CD4-positive, alpha-beta T cell (primary cell): ENCODE measurements at regions not wholly inside any gene's neighbourhood (a gene's known extent, or its start where the extent isn't known, plus 50 kb on each side); places are given as distances from the start of the nearest gene placed in this dataset.

Experiments used
- ATAC-seq: fragments of 200-7000 bp; cut with Tn5 transposase; one replicate; pipeline ENCODE4 v1.10.0; 2022; ENCODE audit warnings: mild to moderate bottlenecking; ENCODE audit not compliant: poor library complexity
- CTCF ChIA-PET: fragments of 350-600 bp; sonication (Branson Sonifier 250); formaldehyde crosslinking; loops from one replicate; lab custom pipeline; 2021; ENCODE audit warnings: antibody characterized with exemption, inconsistent platforms; lab: Charles Lee
- POLR2A ChIA-PET: fragments of 350-600 bp; sonication (Branson Sonifier 250); formaldehyde crosslinking; loops from one replicate; lab custom pipeline; 2021; ENCODE audit warnings: antibody characterized with exemption, inconsistent platforms; lab: Charles Lee
- DNase-seq, 14 experiments: peaks; one replicate each; pipeline ENCODE4 v3.0.0-alpha.2; 2013 to 2020; ENCODE audit warnings: mixed read lengths in 2 of 14
- H3K27ac ChIP-seq, 2 donors: one replicate each; pipeline versions ENCODE4 v1.5.1 to v1.7.0; 2013; ENCODE audit warnings: low read length in 2 of 2, low read depth in 1 of 2, mild to moderate bottlenecking in 1 of 2
- H3K27me3 ChIP-seq, 2 experiments: 1 replicate in 1 of 2; 2 replicates in 1 of 2; pipeline versions ENCODE4 v1.6.1 to v1.7.0; 2013; ENCODE audit warnings: low read length in 2 of 2, control low read depth in 1 of 2, mild to moderate bottlenecking in 1 of 2, moderate library complexity in 1 of 2; ENCODE audit not compliant: insufficient read depth in 2 of 2, control insufficient read depth in 1 of 2
- H3K36me3 ChIP-seq: one replicate; pipeline ENCODE4 v1.6.1; 2013; ENCODE audit warnings: low read length, control low read depth; ENCODE audit not compliant: insufficient read depth
- H3K4me1 ChIP-seq: one replicate; pipeline ENCODE4 v1.6.1; 2013; ENCODE audit warnings: low read length, control low read depth; ENCODE audit not compliant: insufficient read depth
- H3K4me3 ChIP-seq: one replicate; pipeline ENCODE4 v1.5.1; 2013; ENCODE audit warnings: mild to moderate bottlenecking, low read length, moderate library complexity
- H3K9me3 ChIP-seq, 2 experiments: 1 replicate in 1 of 2; 2 replicates in 1 of 2; pipeline versions ENCODE4 v1.6.1 to v1.7.0; 2013; ENCODE audit warnings: low read length in 2 of 2, mild to moderate bottlenecking in 2 of 2, control low read depth in 1 of 2, moderate library complexity in 1 of 2; ENCODE audit not compliant: control insufficient read depth in 1 of 2, insufficient read depth in 1 of 2
- H3K27ac Mint-ChIP-seq: one replicate; pipeline ENCODE4 v1.8.0; 2020; ENCODE audit warnings: mixed read lengths
- H3K27me3 Mint-ChIP-seq: one replicate; pipeline ENCODE4 v1.8.0; 2021; ENCODE audit warnings: mixed read lengths
- H3K36me3 Mint-ChIP-seq: one replicate; pipeline ENCODE4 v1.8.0; 2021; ENCODE audit warnings: low read depth, mixed read lengths
- H3K4me1 Mint-ChIP-seq: one replicate; pipeline ENCODE4 v1.8.0; 2021; ENCODE audit warnings: low read depth, mixed read lengths
- H3K4me3 Mint-ChIP-seq: one replicate; pipeline ENCODE4 v1.8.0; 2020; ENCODE audit warnings: mild to moderate bottlenecking, mixed read lengths
- H3K9me3 Mint-ChIP-seq: one replicate; pipeline ENCODE4 v1.8.0; 2020; ENCODE audit warnings: mixed read lengths
- CTCF ChIP-seq: fragments of 200-600 bp; IDR thresholded peaks from one replicate; pipeline ENCODE4 v1.8.0; 2022; ENCODE audit warnings: antibody characterized with exemption, mild to moderate bottlenecking
- intact Hi-C, 2 experiments: fragments of 100-400 bp; cut with DNase I in 1 of 2; cut with micrococcal nuclease in 1 of 2; formaldehyde crosslinking; loops; one replicate each; pipeline versions ENCODE4 v1.15.1 to v1.9.0; 2023 to 2025; cut with DNase I, micrococcal nuclease

- intact Hi-C loops, result no loop called here
- ATAC-seq (no peak), DNase-seq (no peak)
- Histone ChIP-seq H3K27me3 (no peaks in the 10 kb centered on the region), H3K27ac (no peak overlapping the region), H3K9me3 (no peaks in the 10 kb centered on the region), H3K4me1 (no peaks in the 10 kb centered on the region), H3K36me3 (no peaks in the 10 kb centered on the region), H3K4me3 (no peak overlapping the region)
- ChIA-PET POLR2A (no interaction called here), CTCF (no interaction called here)
- Mint-ChIP-seq H3K9me3 (peaks cover 7% of the 10 kb centered on the region), H3K36me3 (no peaks in the 10 kb centered on the region), H3K4me3 (no peak overlapping the region), H3K27ac (no peak overlapping the region), H3K4me1 (no peaks in the 10 kb centered on the region), H3K27me3 (no peaks in the 10 kb centered on the region)
- TF ChIP-seq CTCF, result no peak
Measured at GRCh38 chr21:19692231-19692630, 1288.6 kb upstream of the TMPRSS15 start.

GRCh38 chr21:19695796-19696195 is 1292.2 kb upstream of the TMPRSS15 start:
- Histone ChIP-seq H3K9me3 (no peaks in the 10 kb centered on the region), H3K4me3 (no peak overlapping the region), H3K27ac (no peak overlapping the region), H3K4me1 (no peaks in the 10 kb centered on the region), H3K27me3 (no peaks in the 10 kb centered on the region), H3K36me3 (no peaks in the 10 kb centered on the region)
- no peak for TF ChIP-seq CTCF
- DNase-seq, result no peak
- Mint-ChIP-seq H3K27ac (no peak overlapping the region), H3K36me3 (no peaks in the 10 kb centered on the region), H3K4me1 (no peaks in the 10 kb centered on the region), H3K4me3 (no peak overlapping the region), H3K27me3 (no peaks in the 10 kb centered on the region), H3K9me3 (peaks cover 8% of the 10 kb centered on the region)
- no peak for ATAC-seq
- intact Hi-C loops, result no loop called here
- ChIA-PET CTCF (no interaction called here), POLR2A (no interaction called here)

- ATAC-seq, result no peak
- Histone ChIP-seq H3K4me3 (no peak overlapping the region), H3K9me3 (no peaks in the 10 kb centered on the region), H3K27me3 (no peaks in the 10 kb centered on the region), H3K27ac (no peak overlapping the region), H3K36me3 (no peaks in the 10 kb centered on the region), H3K4me1 (no peaks in the 10 kb centered on the region)
- intact Hi-C loops, result no loop called here
- H3K9me3 Mint-ChIP-seq, result peaks cover 16% of the 10 kb centered on the region
- no peaks in the 10 kb centered on the region for H3K27me3 Mint-ChIP-seq
- no peak for TF ChIP-seq CTCF
- H3K36me3 Mint-ChIP-seq, result no peaks in the 10 kb centered on the region
- DNase-seq, result no peak
- POLR2A ChIA-PET, result no interaction called here
- CTCF ChIA-PET, result no interaction called here
- H3K27ac Mint-ChIP-seq, result no peak overlapping the region
- no peaks in the 10 kb centered on the region for H3K4me1 Mint-ChIP-seq
- H3K4me3 Mint-ChIP-seq, result no peak overlapping the region
Measured at GRCh38 chr21:19700476-19700875, 1296.9 kb upstream of the TMPRSS15 start.
